ENCODE measurements at regions not wholly inside any gene's neighbourhood (a gene's known extent, or its start where the extent isn't known, plus 50 kb on each side); places are given as distances from the start of the nearest gene placed in this dataset.

DNA sequence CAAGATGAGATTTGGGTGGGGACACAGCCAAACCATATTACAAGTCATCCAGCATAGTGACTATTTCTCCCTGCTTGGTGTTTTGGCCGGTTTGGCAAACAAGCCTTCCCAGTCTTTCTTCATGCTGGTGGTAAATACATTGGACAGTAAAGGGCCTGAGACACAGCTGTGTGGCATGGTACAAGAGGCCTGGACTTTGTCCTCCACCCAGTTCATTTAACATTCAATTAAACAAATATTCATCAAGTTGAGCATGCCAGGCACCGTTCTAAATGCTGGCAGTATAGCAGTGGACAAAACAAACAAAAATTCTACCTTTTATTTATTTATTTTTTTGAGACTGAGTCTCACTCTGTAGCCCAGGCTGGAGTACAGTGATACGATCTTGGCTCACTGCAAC, 62.7 kb upstream of the SLC28A3 start:
- TF ChIP-seq, protein P1, sequence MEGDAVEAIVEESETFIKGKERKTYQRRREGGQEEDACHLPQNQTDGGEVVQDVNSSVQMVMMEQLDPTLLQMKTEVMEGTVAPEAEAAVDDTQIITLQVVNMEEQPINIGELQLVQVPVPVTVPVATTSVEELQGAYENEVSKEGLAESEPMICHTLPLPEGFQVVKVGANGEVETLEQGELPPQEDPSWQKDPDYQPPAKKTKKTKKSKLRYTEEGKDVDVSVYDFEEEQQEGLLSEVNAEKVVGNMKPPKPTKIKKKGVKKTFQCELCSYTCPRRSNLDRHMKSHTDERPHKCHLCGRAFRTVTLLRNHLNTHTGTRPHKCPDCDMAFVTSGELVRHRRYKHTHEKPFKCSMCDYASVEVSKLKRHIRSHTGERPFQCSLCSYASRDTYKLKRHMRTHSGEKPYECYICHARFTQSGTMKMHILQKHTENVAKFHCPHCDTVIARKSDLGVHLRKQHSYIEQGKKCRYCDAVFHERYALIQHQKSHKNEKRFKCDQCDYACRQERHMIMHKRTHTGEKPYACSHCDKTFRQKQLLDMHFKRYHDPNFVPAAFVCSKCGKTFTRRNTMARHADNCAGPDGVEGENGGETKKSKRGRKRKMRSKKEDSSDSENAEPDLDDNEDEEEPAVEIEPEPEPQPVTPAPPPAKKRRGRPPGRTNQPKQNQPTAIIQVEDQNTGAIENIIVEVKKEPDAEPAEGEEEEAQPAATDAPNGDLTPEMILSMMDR (IDR thresholded peaks at IDR 0.05) = no peak
- H3K4me3 ChIP-seq (ENCODE audit: low read depth in 1 of 2, low read length in 1 of 2) = no peak overlapping the region
- no peaks in the 10 kb centered on the region for H3K27me3 ChIP-seq
- no peaks in the 10 kb centered on the region for H3K4me1 ChIP-seq (ENCODE audit: control insufficient read depth in 1 of 2, insufficient read depth in 1 of 2, low read depth in 1 of 2, low read length in 1 of 2)
- no peaks in the 10 kb centered on the region for H3K9me3 ChIP-seq
- no peak overlapping the region for H3K27ac ChIP-seq
- H3K36me3 ChIP-seq = no peaks in the 10 kb centered on the region

DNA sequence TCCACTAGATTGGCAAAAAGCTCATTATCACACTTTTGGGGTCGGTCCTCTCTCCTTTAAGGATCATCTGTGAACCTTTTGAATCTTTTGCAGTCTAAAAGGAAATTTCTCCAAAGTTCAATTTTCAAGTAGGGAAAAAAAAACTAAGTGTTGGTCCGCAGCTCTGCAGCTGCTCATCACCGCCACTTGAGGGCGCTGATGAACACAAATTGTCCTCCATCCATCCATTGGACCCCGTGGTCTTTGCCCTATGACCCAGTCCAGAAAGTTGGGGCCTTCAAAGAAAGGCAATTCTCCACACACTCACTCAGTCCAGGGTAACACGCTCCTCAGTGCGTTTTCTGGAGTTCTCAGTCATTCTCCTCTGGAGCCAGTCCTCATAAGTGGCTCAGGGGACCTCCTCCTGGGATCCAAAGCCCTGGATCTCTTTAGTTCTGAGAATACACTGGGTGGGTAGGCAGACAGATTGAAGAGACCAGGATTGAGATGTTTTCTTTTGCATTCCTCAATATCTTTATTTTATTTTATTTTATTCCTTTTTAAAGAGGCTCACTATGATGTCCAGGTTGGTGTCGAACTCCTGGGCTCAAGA, 63.6 kb upstream of the SLC28A3 start:
- Histone ChIP-seq H3K27ac (no peak overlapping the region), H3K4me1 (ENCODE audit: control insufficient read depth in 1 of 2, insufficient read depth in 1 of 2, low read depth in 1 of 2, low read length in 1 of 2) (no peaks in the 10 kb centered on the region), H3K27me3 (no peaks in the 10 kb centered on the region), H3K4me3 (ENCODE audit: low read depth in 1 of 2, low read length in 1 of 2) (no peak overlapping the region), H3K9me3 (no peaks in the 10 kb centered on the region), H3K36me3 (no peaks in the 10 kb centered on the region)
- TF ChIP-seq, protein P1 (IDR thresholded peaks at IDR 0.05) = peak; percentile 55

DNA sequence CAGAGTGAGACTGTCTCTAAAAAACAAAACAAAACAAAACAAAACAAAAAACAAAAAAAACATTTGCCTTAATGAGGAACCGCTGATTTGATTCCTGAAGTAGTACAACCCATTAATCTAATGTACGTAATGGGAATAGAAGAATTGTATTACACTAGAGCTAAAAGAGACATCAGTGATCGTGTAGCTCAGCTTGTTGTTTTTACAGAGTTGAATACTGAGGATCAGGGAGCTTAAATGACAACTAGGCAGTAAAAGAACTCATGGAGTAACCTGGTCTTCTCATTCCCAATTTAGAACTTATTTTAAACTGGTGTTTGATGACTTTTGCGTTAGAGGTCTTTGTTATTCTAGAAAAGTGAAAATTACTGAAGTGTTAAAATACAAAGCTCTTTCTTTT, 65.1 kb upstream of the SLC28A3 start:
- Histone ChIP-seq H3K9me3 (no peaks in the 10 kb centered on the region), H3K27me3 (no peaks in the 10 kb centered on the region), H3K27ac (no peak overlapping the region), H3K36me3 (no peaks in the 10 kb centered on the region), H3K4me1 (ENCODE audit: control insufficient read depth in 1 of 2, insufficient read depth in 1 of 2, low read depth in 1 of 2, low read length in 1 of 2) (no peaks in the 10 kb centered on the region), H3K4me3 (ENCODE audit: low read depth in 1 of 2, low read length in 1 of 2) (no peak overlapping the region)
- TF ChIP-seq, protein P1 (IDR thresholded peaks at IDR 0.05) = no peak

DNA sequence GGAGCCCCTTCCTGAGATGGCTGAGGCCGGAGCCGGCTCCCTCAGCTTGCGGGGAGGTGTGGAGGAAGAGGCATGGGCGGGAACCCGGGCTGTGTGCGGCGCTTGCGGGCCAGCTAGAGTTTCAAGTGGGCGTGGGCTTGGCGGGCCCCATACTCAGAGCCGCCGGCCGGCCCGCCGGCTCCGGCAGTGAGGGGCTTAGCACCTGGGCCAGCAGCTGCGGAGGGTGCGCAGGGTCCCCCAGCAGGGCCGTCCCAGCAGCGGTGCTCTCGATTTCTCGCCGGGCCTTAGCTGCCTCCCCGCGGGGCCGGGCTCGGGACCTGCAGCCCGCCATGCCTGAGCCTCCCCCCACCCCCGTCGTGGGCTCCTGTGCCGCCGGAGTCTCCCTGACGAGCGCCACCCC, 67.9 kb upstream of the SLC28A3 start:
- Histone ChIP-seq H3K4me3 (ENCODE audit: low read depth in 1 of 2, low read length in 1 of 2) (no peak overlapping the region), H3K36me3 (no peaks in the 10 kb centered on the region), H3K4me1 (ENCODE audit: control insufficient read depth in 1 of 2, insufficient read depth in 1 of 2, low read depth in 1 of 2, low read length in 1 of 2) (no peaks in the 10 kb centered on the region), H3K27ac (no peak overlapping the region), H3K9me3 (no peaks in the 10 kb centered on the region), H3K27me3 (no peaks in the 10 kb centered on the region)
- TF ChIP-seq, protein P1 (IDR thresholded peaks at IDR 0.05) = no peak

DNA sequence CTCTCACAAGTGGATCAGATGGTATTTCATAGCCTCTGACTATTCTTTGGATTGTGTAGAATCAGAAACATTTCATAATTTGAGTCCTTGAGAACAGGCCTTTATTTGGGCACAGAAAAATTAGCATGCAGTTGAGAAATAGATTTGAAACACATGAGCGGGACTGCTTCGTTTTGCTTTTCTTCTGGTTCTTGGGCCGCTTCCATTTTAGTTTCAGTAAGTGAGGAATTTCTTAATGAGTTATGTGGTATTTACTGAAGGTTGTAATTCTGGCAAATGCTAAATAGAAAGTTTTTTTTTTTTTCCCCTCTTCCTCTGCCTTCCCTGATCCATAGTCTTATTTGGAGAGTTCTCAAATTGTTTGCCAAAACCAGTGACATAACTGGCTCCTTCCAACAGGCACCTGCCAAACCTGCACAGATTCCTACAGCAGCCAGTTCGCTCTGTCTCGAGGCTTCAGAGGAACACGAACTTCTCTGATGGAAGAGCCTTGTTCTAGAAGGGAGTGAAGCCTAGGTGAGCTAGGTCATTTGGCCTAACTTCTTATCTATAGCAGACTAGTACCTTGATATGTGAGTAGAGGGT, 71.2 kb upstream of the SLC28A3 start:
- no peaks in the 10 kb centered on the region for H3K4me1 ChIP-seq (ENCODE audit: control insufficient read depth in 1 of 2, insufficient read depth in 1 of 2, low read depth in 1 of 2, low read length in 1 of 2)
- no peak overlapping the region for H3K4me3 ChIP-seq (ENCODE audit: low read depth in 1 of 2, low read length in 1 of 2)
- H3K27ac ChIP-seq = no peak overlapping the region
- no peaks in the 10 kb centered on the region for H3K36me3 ChIP-seq
- H3K9me3 ChIP-seq = no peaks in the 10 kb centered on the region
- no peaks in the 10 kb centered on the region for H3K27me3 ChIP-seq
- TF ChIP-seq, protein P1 (IDR thresholded peaks at IDR 0.05) = no peak

Data from neutrophil (primary cell).